ENCODE measurements at regions not wholly inside any gene's neighbourhood (a gene's known extent, or its start where the extent isn't known, plus 50 kb on each side); places are given as distances from the start of the nearest gene placed in this dataset.

- TF ChIP-seq CTCF (IDR thresholded peaks at IDR 0.05 in 4 of 5, conservative IDR thresholded peaks at IDR 0.05 in 1 of 5) (no peak), POLR2A (IDR thresholded peaks at IDR 0.05) (no peak)
Measured at GRCh38 chr7:125878235-125878956, 948.8 kb upstream of the POT1 start.

All from gastrocnemius medialis (tissue), 4 donors.